ENCODE measurements at regions not wholly inside any gene's neighbourhood (a gene's known extent, or its start where the extent isn't known, plus 50 kb on each side); places are given as distances from the start of the nearest gene placed in this dataset.
"Not testable (repeated sequence)": the region's sequence is repeated elsewhere in the genome, so short reads cannot be mapped to it uniquely, and the experiment has no call there.

- DNase-seq = no peak
Observed at GRCh38 chrX:104372547-104372946, 117.8 kb upstream of the ESX1 start.

- no peak for DNase-seq
Observed at GRCh38 chrX:104370089-104370488, 115.4 kb upstream of the ESX1 start.

GRCh38 chrX:104360774-104361173 lies 106.0 kb upstream of the ESX1 start:
- DNase-seq = not testable (repeated sequence)

GRCh38 chrX:104359124-104359523 lies 104.4 kb upstream of the ESX1 start:
- DNase-seq = no peak

GRCh38 chrX:104351173-104351769 lies 96.5 kb upstream of the ESX1 start:
- no peak for DNase-seq

GRCh38 chrX:104347860-104348259 lies 93.1 kb upstream of the ESX1 start:
- no peak for DNase-seq

GRCh38 chrX:104343428-104344129 lies 88.8 kb upstream of the ESX1 start:
- no peak for DNase-seq

- no peak for DNase-seq
Observed at GRCh38 chrX:104342065-104342464, 87.3 kb upstream of the ESX1 start.

GRCh38 chrX:104335756-104336155 lies 81.0 kb upstream of the ESX1 start:
- DNase-seq = no peak

GRCh38 chrX:104334971-104335370 lies 80.2 kb upstream of the ESX1 start:
- DNase-seq = no peak

GRCh38 chrX:104330966-104331365 lies 76.2 kb upstream of the ESX1 start:
- DNase-seq = no peak

- DNase-seq = no peak
Observed at GRCh38 chrX:104329731-104330130, 75.0 kb upstream of the ESX1 start.

GRCh38 chrX:104325213-104325585 lies 70.5 kb upstream of the ESX1 start:
- no peak for DNase-seq

GRCh38 chrX:104324461-104325212 lies 69.9 kb upstream of the ESX1 start:
- no peak for DNase-seq

GRCh38 chrX:104319346-104319745 lies 64.6 kb upstream of the ESX1 start:
- DNase-seq = no peak

- DNase-seq = no peak
Observed at GRCh38 chrX:104318330-104319009, 63.7 kb upstream of the ESX1 start.

- no peak for DNase-seq
Observed at GRCh38 chrX:104316739-104317138, 62.0 kb upstream of the ESX1 start.

- no peak for DNase-seq
Observed at GRCh38 chrX:104315555-104315954, 60.8 kb upstream of the ESX1 start.

- no peak for DNase-seq
Observed at GRCh38 chrX:104310657-104311254, 56.0 kb upstream of the ESX1 start.

GRCh38 chrX:104310090-104310489 lies 55.4 kb upstream of the ESX1 start:
- peak; percentile 9 for DNase-seq

GRCh38 chrX:104309169-104309568 lies 54.4 kb upstream of the ESX1 start:
- no peak for DNase-seq

- no peak for DNase-seq
Observed at GRCh38 chrX:104307341-104307740, 52.6 kb upstream of the ESX1 start.

- DNase-seq = no peak
Observed at GRCh38 chrX:104306180-104306579, 51.4 kb upstream of the ESX1 start.
